HepG2 (cell line): ENCODE measurements at regions not wholly inside any gene's neighbourhood (a gene's known extent, or its start where the extent isn't known, plus 50 kb on each side); places are given as distances from the start of the nearest gene placed in this dataset.

Experiments
- ATAC-seq: fragments of 200-7000 bp; cut with Tn5 transposase; 3 replicates; pipeline ENCODE4 v1.9.1; 2020; ENCODE audit warnings: mild to moderate bottlenecking, moderate library complexity
- BruUV-seq: library from RNA; stranded (reverse); fragments of 400-500 nt; replicated peaks from 2 replicates; lab custom pipeline; 2021; lab: Mats Ljungman, UMichigan
- CTCF ChIA-PET: fragments of 300-600 bp; formaldehyde crosslinking; extraction: SDS; loops from one replicate; lab custom pipeline; 2021; ENCODE audit warnings: low total read pairs, inconsistent platforms, low intra/inter-chr PET ratio; lab: Yijun Ruan, JAX
- POLR2A ChIA-PET: fragments of 350-600 bp; sonication (Branson Sonifier 250); formaldehyde crosslinking; loops from one replicate; lab custom pipeline; 2020; ENCODE audit warnings: antibody characterized with exemption, inconsistent platforms; lab: Yijun Ruan, JAX
- DNase-seq: peaks from one replicate; pipeline ENCODE4 v3.0.0-alpha.2; 2015; ENCODE audit warnings: low spot score
- FAIRE-seq: peaks from 3 replicates; lab custom pipeline; 2011; peaks lifted over from hg19 to GRCh38; lab: Jason Lieb, UNC
- H2AFZ ChIP-seq: one replicate; pipeline ENCODE4 v1.6.1; 2011; ENCODE audit warnings: low read length, inconsistent platforms
- H3K27ac ChIP-seq: fragments of 300-600 bp; 3 replicates; pipeline ENCODE4 v1.8.0; 2011; ENCODE audit warnings: mixed run types, mild to moderate bottlenecking, mixed read lengths, low read length, inconsistent platforms; ENCODE audit not compliant: insufficient read depth; ENCODE audit errors: extremely low read length
- H3K27me3 ChIP-seq, 2 experiments: fragments of 200-600 bp in 1 of 2; 2 replicates in 1 of 2; 3 replicates in 1 of 2; pipeline versions ENCODE4 v1.6.0 to v1.8.0; 2011; ENCODE audit warnings: low read length in 2 of 2, mild to moderate bottlenecking in 2 of 2, moderate library complexity in 2 of 2, inconsistent platforms in 1 of 2; ENCODE audit not compliant: insufficient read depth in 2 of 2, control insufficient read depth in 1 of 2
- H3K36me3 ChIP-seq, 2 experiments: fragments of 200-600 bp in 1 of 2; replicated peaks in 1 of 2; 2 replicates in 1 of 2; 3 replicates in 1 of 2; pipeline versions ENCODE4 v1.5.1 to v1.8.0; 2011; ENCODE audit warnings: low read length in 2 of 2, inconsistent platforms in 1 of 2; ENCODE audit not compliant: insufficient read depth in 2 of 2, control insufficient read depth in 1 of 2
- H3K4me1 ChIP-seq: 2 replicates; pipeline ENCODE4 v1.5.1; 2012; ENCODE audit warnings: low read length, inconsistent platforms; ENCODE audit not compliant: insufficient read depth
- H3K4me2 ChIP-seq: 2 replicates; pipeline ENCODE4 v1.6.0; 2011; ENCODE audit warnings: low read depth, low read length, inconsistent platforms
- H3K4me3 ChIP-seq, 3 experiments: fragments of 200-600 bp in 1 of 3; sonication (generic), shearing (Covaris generic) in 1 of 3; replicated peaks in 1 of 3; 2 replicates each; pipeline ENCODE4 v1.5.1; 2011 to 2016; ENCODE audit warnings: low read length in 3 of 3, inconsistent platforms in 2 of 3, low read depth in 2 of 3, mild to moderate bottlenecking in 2 of 3, control low read depth in 1 of 3, mixed read lengths in 1 of 3; ENCODE audit not compliant: insufficient read depth in 1 of 3
- H3K79me2 ChIP-seq: one replicate; pipeline ENCODE4 v1.6.1; 2011; ENCODE audit warnings: low read length, inconsistent platforms; ENCODE audit not compliant: insufficient read depth
- H3K9ac ChIP-seq: 2 replicates; pipeline ENCODE4 v1.6.0; 2011; ENCODE audit warnings: mild to moderate bottlenecking, low read depth, low read length, inconsistent platforms; ENCODE audit not compliant: insufficient read depth
- H3K9me3 ChIP-seq: 2 replicates; pipeline ENCODE4 v1.5.1; 2012; ENCODE audit warnings: mild to moderate bottlenecking, low read length
- H4K20me1 ChIP-seq: 2 replicates; pipeline ENCODE4 v1.6.0; 2011; ENCODE audit warnings: inconsistent platforms, mild to moderate bottlenecking, low read length, moderate library complexity; ENCODE audit not compliant: insufficient read depth
- AKAP8 ChIP-seq: sonication (generic); formaldehyde crosslinking; IDR thresholded peaks from 2 replicates; pipeline ENCODE4 v1.5.1; 2020; ENCODE audit warnings: mild to moderate bottlenecking, missing genetic modification reagents
- DRAP1 ChIP-seq: IDR thresholded peaks from 2 replicates; pipeline ENCODE4 v1.6.1; 2016; ENCODE audit warnings: missing genetic modification reagents, missing compliant biosample characterization
- GPBP1L1 ChIP-seq: sonication (generic); formaldehyde crosslinking; IDR thresholded peaks from 2 replicates; pipeline ENCODE4 v1.5.0; 2020; ENCODE audit warnings: mild to moderate bottlenecking, missing genetic modification reagents
- HMGXB4 ChIP-seq, 2 experiments: sonication (generic) in 1 of 2; formaldehyde crosslinking in 1 of 2; IDR thresholded peaks; 2 replicates each; pipeline versions ENCODE4 v1.4.0 to v1.6.1; 2018 to 2020; ENCODE audit warnings: missing genetic modification reagents in 2 of 2, borderline replicate concordance in 1 of 2, low read depth in 1 of 2, mild to moderate bottlenecking in 1 of 2, missing biosample characterization in 1 of 2
- IRF1 ChIP-seq: sonication (generic); formaldehyde crosslinking; IDR thresholded peaks from 2 replicates; pipeline ENCODE4 v1.4.0; 2020; ENCODE audit warnings: low read depth, mild to moderate bottlenecking, missing genetic modification reagents
- KLF15 ChIP-seq: sonication (generic); formaldehyde crosslinking; IDR thresholded peaks from 2 replicates; pipeline ENCODE4 v1.8.1; 2023; ENCODE audit warnings: borderline replicate concordance, mild to moderate bottlenecking, inconsistent platforms, missing genetic modification reagents, mixed read lengths
- KLF6 ChIP-seq: IDR thresholded peaks from 2 replicates; pipeline ENCODE4 v1.8.0; 2016; ENCODE audit warnings: missing biosample characterization, missing genetic modification reagents
- MLX ChIP-seq: IDR thresholded peaks from 2 replicates; pipeline ENCODE4 v1.6.1; 2016
- SP1 ChIP-seq, 2 experiments: fragments of 450-650 bp in 1 of 2; sonication (generic) in 1 of 2; formaldehyde crosslinking in 1 of 2; IDR thresholded peaks; 2 replicates each; pipeline versions ENCODE4 v1.4.0 to v1.6.1; 2016 to 2020; ENCODE audit warnings: missing genetic modification reagents in 1 of 2
- TFAP4 ChIP-seq: sonication (generic); IDR thresholded peaks from 2 replicates; pipeline ENCODE4 v1.6.1; 2016; ENCODE audit warnings: low read depth, borderline replicate concordance
- USF2 ChIP-seq, 2 experiments: sonication (generic) in 1 of 2; formaldehyde crosslinking in 1 of 2; IDR thresholded peaks; 2 replicates each; pipeline versions ENCODE4 v1.5.1 to v1.6.1; 2011 to 2020; ENCODE audit warnings: borderline replicate concordance in 1 of 2, low read depth in 1 of 2, low read length in 1 of 2, mild to moderate bottlenecking in 1 of 2, missing genetic modification reagents in 1 of 2, moderate library complexity in 1 of 2
- ZBTB46 ChIP-seq: sonication (generic); formaldehyde crosslinking; IDR thresholded peaks from 2 replicates; pipeline ENCODE4 v1.4.0; 2020; ENCODE audit warnings: mild to moderate bottlenecking, missing genetic modification reagents, borderline replicate concordance
- ZNF44 ChIP-seq: sonication (generic); formaldehyde crosslinking; IDR thresholded peaks from 2 replicates; pipeline ENCODE4 v1.5.1; 2020; ENCODE audit warnings: mild to moderate bottlenecking, missing genetic modification reagents
- whole genome bisulfite sequencing: methylation state at CpG from one replicate; pipeline ENCODE4 v1.1.6; 2017; ENCODE audit warnings: low lambda C conversion rate; 5-methylcytosine and 5-hydroxymethylcytosine counted together
- in situ Hi-C: cut with HindIII; loops from 2 replicates; pipeline ENCODE4 v1.10.0; 2017; ENCODE audit warnings: low pct_unique_long_range_greater_than_20kb; ENCODE audit not compliant: extremely low pct_ligation_motif_present
- intact Hi-C: fragments of 100-400 bp; cut with micrococcal nuclease; formaldehyde crosslinking; loops from one replicate; pipeline ENCODE4 v1.10.0; 2022; ENCODE audit not compliant: unreplicated experiment

- BruUV-seq = no TSS peak
- no peak for FAIRE-seq
- no peak for TF ChIP-seq DRAP1 (CRISPR knock-in tag)
- no peak for TF ChIP-seq KLF15
- no peak for TF ChIP-seq TFAP4
- no peak for TF ChIP-seq AKAP8 (CRISPR knock-in tag)
- no peak for TF ChIP-seq IRF1 (CRISPR knock-in tag)
- no peak for TF ChIP-seq MLX (CRISPR knock-in tag)
- no peak for TF ChIP-seq USF2 (IDR thresholded peaks at IDR 0.05; ENCODE audit: low read depth, low read length)
- TF ChIP-seq USF2 (CRISPR knock-in tag; IDR thresholded peaks at IDR 0.05; ENCODE audit: borderline replicate concordance) = no peak
- no peak for TF ChIP-seq HMGXB4 (CRISPR knock-in tag; IDR thresholded peaks at IDR 0.05; ENCODE audit: borderline replicate concordance in 1 of 2, low read depth in 1 of 2)
- no peak for TF ChIP-seq SP1 (IDR thresholded peaks at IDR 0.05)
- TF ChIP-seq SP1 (CRISPR knock-in tag; IDR thresholded peaks at IDR 0.05) = no peak
- no peak for TF ChIP-seq GPBP1L1
- TF ChIP-seq ZNF44 = no peak
- TF ChIP-seq ZBTB46 (CRISPR knock-in tag) = no peak
- no peak for TF ChIP-seq KLF6 (CRISPR knock-in tag)
These were observed 234.7 kb downstream of the DKK2 start for GRCh38 chr4:106801386-106801785.

More at GRCh38 chr4:106801386-106801785, 234.7 kb downstream of the DKK2 start:
- Histone ChIP-seq H3K9ac (no peak overlapping the region), H4K20me1 (no peaks in the 10 kb centered on the region), H3K27ac (no peak overlapping the region), H3K9me3 (no peaks in the 10 kb centered on the region), H3K36me3 (no peaks in the 10 kb centered on the region), H3K4me1 (no peaks in the 10 kb centered on the region), H3K27me3 (no peaks in the 10 kb centered on the region), H2AFZ (no peak overlapping the region), H3K4me3 (no peak overlapping the region), H3K79me2 (no peaks in the 10 kb centered on the region), H3K4me2 (no peak overlapping the region)
- ChIA-PET CTCF (no interaction called here), POLR2A (no interaction called here)
- in situ Hi-C loops (loop anchor here (25.0 kb wide), 1 partner anchor 439 kb away; the partner anchor contains the start of gene GIMD1), intact Hi-C loops (loop anchor here (10.0 kb wide), 1 partner anchor 537 kb away; no protein-coding TSS in a partner anchor)
- DNase-seq (no peak), ATAC-seq (no peak)
- 5% methylated on average over 3 of the region's 3 CpGs for WGBS
